Fibroblast of lung (primary cell): ENCODE measurements at regions not wholly inside any gene's neighbourhood (a gene's known extent, or its start where the extent isn't known, plus 50 kb on each side); places are given as distances from the start of the nearest gene placed in this dataset.

ENCODE experiments used
- EZH2 ChIP-seq: IDR thresholded peaks from 2 replicates; pipeline ENCODE4 v1.5.1; 2012; ENCODE audit warnings: low read length, control low read depth, mild to moderate bottlenecking; ENCODE audit errors: missing control alignments
- TF ChIP-seq, protein P1 (sequence below), 2 donors: IDR thresholded peaks in 1 of 2; conservative IDR thresholded peaks in 1 of 2; 1 replicate in 1 of 2; 2 replicates in 1 of 2; pipeline ENCODE4 v1.5.1; 2011 to 2012; ENCODE audit warnings: low read length in 2 of 2, control low read depth in 1 of 2, inconsistent platforms in 1 of 2, low read depth in 1 of 2, mild to moderate bottlenecking in 1 of 2

DNA sequence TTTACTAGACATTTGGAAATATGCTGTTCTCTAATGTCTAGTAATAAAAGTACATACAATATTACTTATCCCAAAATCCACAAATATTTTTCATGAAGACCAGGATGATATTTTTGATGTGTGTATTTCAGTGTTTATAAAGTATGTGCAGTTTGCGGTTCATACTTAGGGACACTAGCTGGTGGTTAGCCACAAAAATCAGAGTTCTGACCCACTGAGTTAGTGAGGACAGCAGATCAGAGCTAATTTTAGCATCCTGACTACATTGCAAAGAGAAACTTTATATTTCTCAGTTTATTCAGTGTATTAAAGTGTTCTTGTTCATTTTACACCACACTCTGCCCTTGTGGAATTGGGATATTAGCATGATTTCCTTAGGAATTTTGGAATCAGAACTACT, 655.3 kb downstream of the HTR1A start:
- TF ChIP-seq EZH2 = no peak
- TF ChIP-seq, protein P1, sequence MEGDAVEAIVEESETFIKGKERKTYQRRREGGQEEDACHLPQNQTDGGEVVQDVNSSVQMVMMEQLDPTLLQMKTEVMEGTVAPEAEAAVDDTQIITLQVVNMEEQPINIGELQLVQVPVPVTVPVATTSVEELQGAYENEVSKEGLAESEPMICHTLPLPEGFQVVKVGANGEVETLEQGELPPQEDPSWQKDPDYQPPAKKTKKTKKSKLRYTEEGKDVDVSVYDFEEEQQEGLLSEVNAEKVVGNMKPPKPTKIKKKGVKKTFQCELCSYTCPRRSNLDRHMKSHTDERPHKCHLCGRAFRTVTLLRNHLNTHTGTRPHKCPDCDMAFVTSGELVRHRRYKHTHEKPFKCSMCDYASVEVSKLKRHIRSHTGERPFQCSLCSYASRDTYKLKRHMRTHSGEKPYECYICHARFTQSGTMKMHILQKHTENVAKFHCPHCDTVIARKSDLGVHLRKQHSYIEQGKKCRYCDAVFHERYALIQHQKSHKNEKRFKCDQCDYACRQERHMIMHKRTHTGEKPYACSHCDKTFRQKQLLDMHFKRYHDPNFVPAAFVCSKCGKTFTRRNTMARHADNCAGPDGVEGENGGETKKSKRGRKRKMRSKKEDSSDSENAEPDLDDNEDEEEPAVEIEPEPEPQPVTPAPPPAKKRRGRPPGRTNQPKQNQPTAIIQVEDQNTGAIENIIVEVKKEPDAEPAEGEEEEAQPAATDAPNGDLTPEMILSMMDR (conservative IDR thresholded peaks at IDR 0.05 in 1 of 2, IDR thresholded peaks at IDR 0.05 in 1 of 2; ENCODE audit: low read depth in 1 of 2, low read length in 2 of 2) = no peak
